Stimulated activated CD8-positive, alpha-beta memory T cell treated with anti-CD3 and anti-CD28 coated beads, Interleukin-7, amount 100 ng/mL, for 24 hours (primary cell): ENCODE measurements at regions not wholly inside any gene's neighbourhood (a gene's known extent, or its start where the extent isn't known, plus 50 kb on each side); places are given as distances from the start of the nearest gene placed in this dataset.
"Not testable (repeated sequence)": the region's sequence is repeated elsewhere in the genome, so short reads cannot be mapped to it uniquely, and the experiment has no call there.

Source experiments
- DNase-seq: peaks from one replicate; pipeline ENCODE4 v3.0.0-alpha.2; 2020; ENCODE audit warnings: low read depth

DNA sequence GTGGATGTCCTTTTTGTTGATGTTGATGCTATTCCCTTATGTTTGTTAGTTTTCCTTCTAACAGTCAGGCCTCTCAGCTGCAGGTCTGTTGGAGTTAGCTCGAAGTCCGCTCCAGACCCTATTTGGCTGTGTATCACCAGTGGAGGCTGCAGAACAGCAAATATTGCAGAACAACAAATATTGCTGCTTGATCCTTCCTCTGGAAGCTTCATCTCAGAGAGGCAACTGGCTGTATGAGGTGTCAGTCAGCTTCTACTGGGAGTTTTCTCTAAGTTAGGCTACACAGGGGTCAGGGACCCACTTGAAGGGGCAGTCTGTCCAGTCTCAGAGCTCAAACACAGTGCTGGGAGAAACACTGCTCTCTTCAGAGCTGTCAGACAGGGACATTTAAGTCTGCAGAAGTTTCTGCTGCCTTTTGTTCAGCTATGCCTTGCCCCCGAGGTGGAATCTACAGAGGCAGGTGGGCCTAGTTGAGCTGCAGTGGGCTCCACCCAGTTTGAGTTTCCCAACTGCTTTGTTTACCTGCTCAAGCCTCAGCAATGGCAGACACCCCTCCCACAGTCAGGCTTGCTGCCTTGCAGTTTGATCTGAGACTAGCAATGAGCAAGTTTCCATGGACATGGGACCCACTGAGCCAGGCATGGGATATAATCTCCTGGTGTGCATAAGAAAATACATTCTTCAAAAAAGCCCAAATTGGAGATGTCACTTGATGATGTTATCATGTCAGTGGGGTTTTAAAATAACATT, 99.5 kb downstream of the KDM5D start:
- no peak for DNase-seq

GRCh38 chrY:19637651-19638347, 106.7 kb downstream of the KDM5D start:
- no peak for DNase-seq

DNA sequence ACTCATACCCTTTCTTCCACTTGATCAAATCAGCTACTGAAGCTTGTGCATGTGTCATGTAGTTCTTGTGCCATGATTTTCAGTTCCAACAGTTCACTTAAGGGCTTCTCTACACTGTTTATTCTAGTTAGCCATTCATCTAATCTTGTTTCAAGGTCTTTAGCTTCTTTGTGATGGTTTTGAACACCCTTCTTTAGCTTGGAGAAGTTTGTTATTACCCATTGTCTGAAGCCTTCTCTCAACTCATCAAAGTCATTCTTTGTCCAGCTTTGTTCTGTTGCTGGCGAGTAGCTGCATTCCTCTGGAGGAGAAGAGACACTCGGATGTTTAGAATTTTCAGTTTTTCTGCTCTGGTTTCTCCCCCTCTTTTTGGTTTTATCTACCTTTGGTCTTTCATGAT, 115.6 kb downstream of the KDM5D start:
- no peak for DNase-seq

- no peak for DNase-seq
Observed at GRCh38 chrY:19622392-19622791, 122.1 kb downstream of the KDM5D start.

DNA sequence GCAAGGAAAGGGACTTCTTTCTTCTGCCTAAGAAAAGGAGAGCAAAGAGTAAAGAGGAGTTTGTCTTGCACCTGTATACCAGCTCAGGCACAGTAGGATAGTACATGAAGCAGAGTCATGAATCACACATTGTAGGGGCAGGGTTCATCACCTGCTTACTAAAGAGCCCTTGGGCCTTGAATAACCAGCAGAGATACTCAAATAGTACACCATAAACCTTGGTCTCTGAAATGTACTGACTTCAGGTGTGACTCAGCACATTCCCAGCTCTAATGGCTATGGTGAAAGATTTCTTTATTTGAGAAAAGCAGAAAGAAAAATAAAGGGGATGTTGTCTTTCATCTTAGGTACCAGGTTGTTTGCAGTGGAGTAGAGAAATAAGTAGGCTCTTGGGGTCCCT, 122.8 kb downstream of the KDM5D start:
- DNase-seq, result no peak

DNA sequence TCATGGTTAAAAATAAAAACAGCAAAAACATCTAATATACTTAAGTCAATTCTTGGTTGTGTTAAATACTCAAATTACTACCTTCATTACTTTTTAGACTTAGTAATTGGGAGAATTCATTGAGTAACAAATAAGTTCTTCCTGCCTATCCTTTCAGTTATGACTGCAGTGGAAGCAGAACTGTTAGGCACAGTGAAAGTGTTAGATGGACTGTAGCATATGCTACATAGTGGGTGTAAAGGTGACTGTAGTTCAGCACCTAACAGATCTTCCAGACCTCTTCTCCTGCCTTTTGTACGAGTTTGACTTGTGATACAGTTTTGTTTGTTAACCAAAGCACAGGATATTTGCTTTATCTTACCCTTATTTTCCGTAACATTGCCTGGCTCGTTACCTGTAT, 143.4 kb downstream of the KDM5D start:
- no peak for DNase-seq

GRCh38 chrY:19600711-19601110, 143.8 kb downstream of the KDM5D start:
- DNase-seq, result no peak

DNA sequence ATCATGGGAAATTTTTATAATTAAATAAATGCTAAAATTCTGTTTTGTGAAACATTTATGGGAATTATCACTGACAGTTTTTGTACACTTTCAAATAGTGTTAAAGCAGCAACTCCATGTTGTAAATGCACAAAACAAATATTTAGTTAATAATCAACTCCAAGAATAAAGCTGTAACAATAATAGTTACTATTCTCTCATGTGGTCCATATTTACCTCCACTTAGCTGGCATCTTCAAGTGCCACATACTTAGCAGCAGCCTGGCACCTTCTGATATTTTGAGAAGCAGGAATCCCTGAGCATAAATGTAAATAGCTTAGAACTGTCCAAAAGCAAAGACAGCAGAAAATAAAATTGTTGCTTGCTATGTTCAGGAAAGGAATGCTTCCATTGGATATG, 154.3 kb downstream of the KDM5D start:
- no peak for DNase-seq

GRCh38 chrY:19589664-19590063, 154.9 kb downstream of the KDM5D start:
- DNase-seq, result no peak

GRCh38 chrY:19587311-19587710, 157.2 kb downstream of the KDM5D start:
- no peak for DNase-seq

DNA sequence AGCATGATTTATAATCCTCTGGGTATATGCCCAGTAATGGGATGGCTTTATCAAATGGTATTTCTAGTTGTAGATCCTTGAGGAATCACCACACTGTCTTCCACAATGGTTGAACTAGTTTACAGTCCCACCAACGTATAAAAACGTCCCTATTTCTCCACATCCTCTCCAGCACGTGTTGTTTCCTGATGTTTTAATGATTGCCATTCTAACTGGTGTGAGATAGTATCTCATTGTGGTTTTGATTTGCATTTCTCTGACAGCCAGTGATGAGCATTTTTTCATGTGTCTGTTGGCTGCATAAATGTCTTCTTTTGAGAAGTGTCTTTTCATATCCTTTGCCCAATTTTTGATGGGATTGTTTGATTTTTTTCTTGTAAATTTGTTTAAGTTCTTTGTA, 163.5 kb downstream of the KDM5D start:
- not testable (repeated sequence) for DNase-seq

DNA sequence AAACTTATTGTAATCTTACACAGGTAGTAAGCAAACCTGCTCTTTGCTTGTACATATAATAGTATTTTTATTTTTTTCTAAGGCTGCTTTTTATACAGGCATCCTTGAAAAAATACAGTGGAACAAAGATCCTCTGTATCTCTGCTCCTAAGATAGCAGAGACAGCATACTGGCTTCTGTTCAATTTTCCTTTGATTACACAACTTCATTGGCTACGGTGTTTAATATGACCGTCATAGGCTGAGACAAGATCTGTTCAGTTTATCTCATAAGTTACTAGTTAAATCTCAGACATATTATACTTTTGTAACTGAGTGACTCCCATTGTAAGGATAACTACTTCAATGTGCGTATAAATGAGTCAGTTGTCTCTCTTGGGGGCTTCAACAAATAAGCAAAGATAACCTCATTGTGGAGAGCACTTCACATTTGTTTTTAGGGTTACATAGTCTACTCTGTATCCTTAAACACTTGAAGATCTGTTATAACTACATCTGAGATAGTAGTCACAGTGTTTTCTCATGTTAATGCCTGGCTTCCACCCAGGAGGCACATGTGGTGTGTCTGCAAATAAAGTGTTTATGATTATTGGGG, 166.1 kb downstream of the KDM5D start:
- no peak for DNase-seq

DNA sequence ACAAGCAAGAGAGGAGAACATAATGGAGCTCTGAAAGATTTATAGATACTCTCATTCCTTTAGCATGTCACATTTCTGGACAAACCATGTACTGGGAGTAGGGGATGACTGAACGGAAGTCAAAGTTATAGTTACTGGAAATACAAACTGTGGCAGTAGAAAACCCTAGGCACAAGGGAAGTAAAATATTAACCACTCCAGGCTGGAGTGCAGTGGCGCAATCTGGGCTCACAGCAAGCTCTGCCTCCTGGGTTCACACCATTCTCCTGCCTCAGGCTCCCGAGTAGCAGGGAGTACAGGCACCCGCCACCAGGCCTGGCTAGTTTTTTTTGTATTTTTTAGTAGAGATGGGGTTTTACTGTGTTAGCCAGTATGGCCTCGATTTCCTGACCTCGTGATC, 167.3 kb downstream of the KDM5D start:
- DNase-seq, result no peak

DNA sequence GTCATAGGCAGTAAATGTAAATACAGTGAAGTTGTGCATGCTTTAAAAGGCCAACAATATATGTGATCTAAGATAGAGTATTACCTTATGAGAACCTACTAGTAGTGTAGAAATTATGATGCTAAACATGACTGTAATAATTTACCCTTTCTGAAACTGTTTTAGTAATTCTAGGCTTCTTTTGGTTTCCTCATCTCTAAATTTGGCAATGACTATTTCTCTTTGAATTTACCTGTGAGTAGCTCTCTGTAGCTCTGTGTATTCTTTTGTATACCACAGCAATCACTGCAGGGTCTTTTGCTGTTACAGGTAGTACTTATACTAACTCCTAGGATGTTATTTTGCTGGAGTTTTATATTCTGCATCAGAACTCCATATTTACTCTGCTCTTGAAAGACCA, 169.6 kb downstream of the KDM5D start:
- no peak for DNase-seq

GRCh38 chrY:19573646-19574045, 170.9 kb downstream of the KDM5D start:
- no peak for DNase-seq

- DNase-seq, result no peak
Observed at GRCh38 chrY:19570999-19571398, 173.5 kb downstream of the KDM5D start.

DNA sequence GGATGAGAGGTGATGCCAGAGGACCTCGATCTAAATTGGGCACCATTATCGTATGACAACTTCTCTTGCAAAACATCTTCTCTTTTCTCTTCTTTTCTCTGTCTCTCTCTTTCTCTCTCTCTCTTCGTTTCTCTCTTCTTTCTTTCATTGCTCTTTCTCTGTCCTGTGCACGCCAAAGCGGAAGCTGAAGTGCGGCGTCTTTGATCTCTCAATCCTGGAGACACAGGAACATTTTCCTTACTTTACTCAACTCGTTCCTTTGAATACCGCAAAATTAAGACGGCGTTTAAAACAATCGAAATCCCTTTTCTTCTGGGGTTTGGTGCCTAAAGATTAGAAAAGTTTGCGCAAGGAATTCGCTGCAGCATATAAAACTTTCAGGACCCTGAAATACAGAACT, 176.6 kb downstream of the KDM5D start:
- DNase-seq, result no peak

GRCh38 chrY:19567051-19567921, 177.2 kb downstream of the KDM5D start:
- peak; percentile 49 for DNase-seq

DNA sequence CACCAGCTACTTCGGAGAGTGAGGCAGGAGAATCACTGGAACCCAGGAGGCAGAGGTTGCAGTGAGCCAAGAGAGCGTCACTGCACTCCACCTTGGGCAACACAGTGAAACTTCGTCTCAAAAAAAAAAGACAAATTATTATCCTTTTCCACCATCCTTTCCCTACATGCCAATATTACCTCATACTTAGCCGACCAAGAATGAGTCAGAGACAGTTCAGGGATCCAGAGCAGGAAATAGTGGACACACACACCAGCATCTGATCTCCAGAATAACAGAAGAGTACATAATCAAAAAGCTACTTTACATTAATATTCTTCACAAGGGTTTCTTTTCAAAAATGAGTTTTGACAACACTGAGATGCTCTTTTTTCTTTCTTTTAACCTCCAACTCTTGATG, 185.4 kb downstream of the KDM5D start:
- DNase-seq, result no peak

- no peak for DNase-seq
Observed at GRCh38 chrY:19549671-19550466, 194.7 kb downstream of the KDM5D start.

GRCh38 chrY:19541475-19542306, 202.8 kb downstream of the KDM5D start:
- no peak for DNase-seq
